ENCODE measurements at regions not wholly inside any gene's neighbourhood (a gene's known extent, or its start where the extent isn't known, plus 50 kb on each side); places are given as distances from the start of the nearest gene placed in this dataset.
A peak's percentile ranks its signal among the peaks of the same experiment; 100 is the strongest.

DNA sequence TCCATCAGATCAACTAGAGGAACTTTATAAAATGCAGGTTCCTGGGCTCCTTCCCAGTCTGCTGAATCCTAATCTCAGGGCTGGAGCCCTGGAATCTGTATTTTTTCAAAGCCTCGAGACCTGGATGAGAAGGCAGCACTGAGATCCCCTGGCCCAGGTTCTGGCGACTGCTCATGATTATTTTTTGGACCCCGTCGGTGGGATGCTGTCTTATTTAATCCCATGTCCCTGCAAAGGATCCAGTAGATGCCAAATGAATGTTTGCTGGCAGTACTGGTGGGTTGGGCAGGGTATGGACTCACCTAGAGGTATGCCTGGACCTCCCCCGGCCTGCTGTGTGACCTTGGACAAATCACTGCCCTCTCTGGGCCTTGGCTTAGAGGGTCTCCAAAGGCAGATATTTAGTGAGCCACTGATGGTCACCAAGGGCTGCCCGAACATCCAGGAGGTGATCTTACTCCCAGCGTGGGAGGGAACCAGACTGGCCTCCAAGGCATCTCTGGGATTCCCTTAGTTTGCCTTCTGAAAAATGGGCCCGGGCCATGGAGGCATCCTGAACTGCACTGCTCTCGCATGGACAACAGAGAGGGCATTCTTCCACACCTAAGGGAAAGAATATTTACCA lies 91.6 kb upstream of the RUNX3 start:
- no peaks in the 10 kb centered on the region for H3K9me3 ChIP-seq
- no peak overlapping the region for H3K4me3 ChIP-seq
- TF ChIP-seq CTCF (IDR thresholded peaks at IDR 0.05) = no peak
- DNase-seq (no peak), ATAC-seq (no peak)
- H3K36me3 ChIP-seq (ENCODE audit: low read depth) = no peaks in the 10 kb centered on the region
- intact Hi-C loops (cut with DNase I, micrococcal nuclease) = no loop called here
- H3K4me1 ChIP-seq (ENCODE audit: low read depth) = no peaks in the 10 kb centered on the region

- intact Hi-C loops (cut with DNase I, micrococcal nuclease) = no loop called here
- peak in 1 of 3 donors; percentile 52 for DNase-seq
- Histone ChIP-seq H3K36me3 (ENCODE audit: low read depth) (no peaks in the 10 kb centered on the region), H3K9me3 (no peaks in the 10 kb centered on the region), H3K4me3 (no peak overlapping the region), H3K4me1 (ENCODE audit: low read depth) (no peaks in the 10 kb centered on the region)
- no peak for ATAC-seq
- TF ChIP-seq CTCF (IDR thresholded peaks at IDR 0.05) = no peak
These were observed 90.9 kb upstream of the RUNX3 start for GRCh38 chr1:25020851-25021590.

- peak in 1 of 3 donors; percentile 53 for DNase-seq
- no peaks in the 10 kb centered on the region for H3K4me1 ChIP-seq (ENCODE audit: low read depth)
- TF ChIP-seq CTCF (IDR thresholded peaks at IDR 0.05) = no peak
- ATAC-seq = no peak
- no peak overlapping the region for H3K4me3 ChIP-seq
- H3K36me3 ChIP-seq (ENCODE audit: low read depth) = no peaks in the 10 kb centered on the region
- H3K9me3 ChIP-seq = no peaks in the 10 kb centered on the region
- intact Hi-C loops (cut with DNase I, micrococcal nuclease) = no loop called here
These were observed 90.2 kb upstream of the RUNX3 start for GRCh38 chr1:25020173-25020845.

DNA sequence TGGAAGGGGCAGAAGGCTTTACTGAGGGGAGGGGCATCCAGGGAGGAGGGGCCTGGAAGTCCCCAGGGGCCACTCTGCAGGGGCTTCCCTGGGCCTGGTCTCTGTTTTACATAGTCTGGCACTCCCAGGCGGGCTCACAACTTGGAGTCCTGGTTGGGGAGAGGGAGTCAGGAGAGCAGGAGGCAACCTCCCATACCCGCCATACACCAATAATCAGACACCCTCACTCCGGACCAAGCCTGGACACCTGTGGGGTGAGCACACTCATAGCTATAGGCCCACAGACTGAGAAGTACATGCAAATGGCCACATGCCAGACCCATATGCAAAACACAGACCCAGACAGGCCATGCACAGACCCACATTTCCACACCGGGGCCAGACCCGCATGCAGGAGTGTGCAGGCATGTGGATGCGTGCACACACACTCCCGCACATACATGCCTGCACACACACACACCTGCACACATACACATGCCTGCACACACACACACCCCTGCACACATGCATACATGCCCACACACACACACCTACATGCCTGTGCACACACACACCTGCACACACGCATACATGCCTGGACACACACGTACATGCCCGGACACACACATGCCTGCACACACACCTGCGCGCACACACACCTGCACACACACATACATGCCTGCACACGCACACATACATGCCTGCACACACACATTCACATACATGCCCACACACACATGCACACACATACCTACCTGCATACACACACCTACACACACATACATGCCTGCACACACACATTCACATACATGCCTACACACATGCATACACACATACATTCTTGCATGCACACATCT lies 89.5 kb upstream of the RUNX3 start:
- TF ChIP-seq CTCF (IDR thresholded peaks at IDR 0.05) = no peak
- intact Hi-C loops (cut with DNase I, micrococcal nuclease) = no loop called here
- DNase-seq = peak in 1 of 3 donors; percentile 52

DNA sequence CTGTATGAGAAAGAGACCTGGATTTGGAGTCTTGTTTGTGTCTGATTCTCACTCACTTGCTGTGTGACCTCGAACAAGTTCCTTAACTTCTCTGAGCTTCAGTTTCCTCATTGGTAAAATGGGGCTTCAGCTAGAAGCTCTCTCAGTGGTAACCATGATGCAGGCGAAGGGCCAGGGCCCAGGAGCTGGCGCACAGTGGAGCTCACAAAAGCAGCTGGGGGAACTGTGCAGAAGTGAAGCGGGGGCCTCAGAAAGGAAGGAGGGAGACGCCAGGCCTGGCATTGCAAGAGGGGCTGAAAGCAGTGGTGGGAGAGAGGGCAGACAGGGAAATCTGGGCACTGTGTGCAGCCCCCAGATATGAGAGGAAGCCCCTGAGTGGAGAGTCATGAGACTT lies 88.9 kb upstream of the RUNX3 start:
- H3K36me3 ChIP-seq (ENCODE audit: low read depth) = no peaks in the 10 kb centered on the region
- H3K4me3 ChIP-seq = no peak overlapping the region
- H3K4me1 ChIP-seq (ENCODE audit: low read depth) = no peaks in the 10 kb centered on the region
- intact Hi-C loops (cut with DNase I, micrococcal nuclease) = no loop called here
- TF ChIP-seq CTCF (IDR thresholded peaks at IDR 0.05) = no peak
- DNase-seq (peak in 1 of 3 donors; percentile 45), ATAC-seq (no peak)
- H3K9me3 ChIP-seq = no peaks in the 10 kb centered on the region

More for the DNA sequence above, 89.5 kb upstream of the RUNX3 start:
- no peak overlapping the region for H3K4me3 ChIP-seq
- H3K4me1 ChIP-seq (ENCODE audit: low read depth) = no peaks in the 10 kb centered on the region
- no peaks in the 10 kb centered on the region for H3K36me3 ChIP-seq (ENCODE audit: low read depth)
- H3K9me3 ChIP-seq = no peaks in the 10 kb centered on the region
- ATAC-seq = peak; percentile 5

All from mucosa of descending colon (tissue), 3 donors.